K562 (cell line): ENCODE measurements at regions not wholly inside any gene's neighbourhood (a gene's known extent, or its start where the extent isn't known, plus 50 kb on each side); places are given as distances from the start of the nearest gene placed in this dataset.

Experiments used
- AFF1 ChIP-seq, 2 experiments: fragments of 450-650 bp; IDR thresholded peaks; 2 replicates each; pipeline ENCODE4 v1.6.1; 2018; ENCODE audit warnings: mild to moderate bottlenecking in 2 of 2, low read depth in 1 of 2; ENCODE audit not compliant: partially characterized antibody in 2 of 2
- REST ChIP-seq, 2 experiments: fragments of 450-650 bp; formaldehyde crosslinking in 1 of 2; IDR thresholded peaks; 2 replicates each; pipeline versions ENCODE4 v1.4.0 to v1.6.1; 2014 to 2020; ENCODE audit warnings: mild to moderate bottlenecking in 2 of 2, borderline replicate concordance in 1 of 2, low read depth in 1 of 2
- SMARCE1 ChIP-seq: fragments of 450-650 bp; IDR thresholded peaks from 2 replicates; pipeline ENCODE4 v1.7.1; 2016; ENCODE audit warnings: mild to moderate bottlenecking
- SRSF7 ChIP-seq: fragments of 200-400 bp; formaldehyde crosslinking; optimal IDR thresholded peaks from 2 replicates; pipeline ENCODE3; 2017; ENCODE audit warnings: mild to moderate bottlenecking, low read depth, low read length
- THRB ChIP-seq: fragments of 450-650 bp; formaldehyde crosslinking; conservative IDR thresholded peaks from 2 replicates; pipeline ENCODE4 v1.4.0; 2022; ENCODE audit warnings: mild to moderate bottlenecking, missing genetic modification characterization
- XRCC3 ChIP-seq: fragments of 450-650 bp; IDR thresholded peaks from 2 replicates; pipeline ENCODE4 v1.6.1; 2017; ENCODE audit warnings: mild to moderate bottlenecking, moderate library complexity
- ZNF584 ChIP-seq: fragments of 200-800 bp; sonication (Bioruptor generic); IDR thresholded peaks from 2 replicates; pipeline ENCODE4 v1.6.1; 2016; ENCODE audit warnings: low read depth, mild to moderate bottlenecking, missing genetic modification characterization, missing compliant biosample characterization
- ZSCAN32 ChIP-seq: fragments of 450-650 bp; formaldehyde crosslinking; IDR thresholded peaks from 2 replicates; pipeline ENCODE4 v1.4.0; 2020; ENCODE audit warnings: mild to moderate bottlenecking, moderate library complexity

- TF ChIP-seq REST (IDR thresholded peaks at IDR 0.05; ENCODE audit: borderline replicate concordance): no peak
- no peak for TF ChIP-seq REST (CRISPR knock-in tag; IDR thresholded peaks at IDR 0.05; ENCODE audit: low read depth)
- no peak for TF ChIP-seq ZNF584 (CRISPR knock-in tag)
- no peak for TF ChIP-seq ZSCAN32
- no peak for TF ChIP-seq AFF1 (IDR thresholded peaks at IDR 0.05; ENCODE audit: low read depth in 1 of 2, partially characterized antibody in 2 of 2)
- TF ChIP-seq SRSF7: no peak
- TF ChIP-seq THRB (CRISPR knock-in tag): no peak
- no peak for TF ChIP-seq XRCC3
- no peak for TF ChIP-seq SMARCE1
Measured at GRCh38 chr2:235383272-235383843, 110.5 kb upstream of the AGAP1 start (continued).
